GM19035 (cell line): ENCODE measurements at regions not wholly inside any gene's neighbourhood (a gene's known extent, or its start where the extent isn't known, plus 50 kb on each side); places are given as distances from the start of the nearest gene placed in this dataset.
"Not testable (repeated sequence)": the region's sequence is repeated elsewhere in the genome, so short reads cannot be mapped to it uniquely, and the experiment has no call there.

ENCODE experiments used
- ATAC-seq: cut with Tn5 transposase; IDR thresholded peaks from one replicate; pipeline ENCODE4 v1.9.1; 2021; ENCODE audit not compliant: unreplicated experiment

GRCh38 chr16:72729552-72729951 lies 318.4 kb downstream of the ZFHX3 start:
- not testable (repeated sequence) for ATAC-seq

- no peak for ATAC-seq
These were observed 319.4 kb downstream of the ZFHX3 start for GRCh38 chr16:72728516-72728915.

GRCh38 chr16:72727565-72727964 lies 320.4 kb downstream of the ZFHX3 start:
- no peak for ATAC-seq

GRCh38 chr16:72725643-72726042 lies 322.3 kb downstream of the ZFHX3 start:
- ATAC-seq, result no peak

- ATAC-seq, result no peak
These were observed 324.1 kb downstream of the ZFHX3 start for GRCh38 chr16:72723781-72724180.

- ATAC-seq, result no peak
These were observed 325.4 kb downstream of the ZFHX3 start for GRCh38 chr16:72722552-72722951.

GRCh38 chr16:72721981-72722380 lies 325.9 kb downstream of the ZFHX3 start:
- no peak for ATAC-seq

- no peak for ATAC-seq
These were observed 332.7 kb downstream of the ZFHX3 start for GRCh38 chr16:72715267-72715666.

GRCh38 chr16:72711823-72712222 lies 336.1 kb downstream of the ZFHX3 start:
- no peak for ATAC-seq

- ATAC-seq, result no peak
These were observed 342.1 kb downstream of the ZFHX3 start for GRCh38 chr16:72705801-72706200.

GRCh38 chr16:72704746-72705372 lies 343.1 kb downstream of the ZFHX3 start:
- ATAC-seq, result no peak

- no peak for ATAC-seq
These were observed 358.1 kb downstream of the ZFHX3 start for GRCh38 chr16:72689851-72690250.

GRCh38 chr16:72680732-72681131 lies 367.2 kb downstream of the ZFHX3 start:
- ATAC-seq, result no peak

- no peak for ATAC-seq
These were observed 368.1 kb downstream of the ZFHX3 start for GRCh38 chr16:72679856-72680255.

GRCh38 chr16:72677662-72678447 lies 370.1 kb downstream of the ZFHX3 start:
- ATAC-seq, result no peak

GRCh38 chr16:72673118-72673517 lies 374.8 kb downstream of the ZFHX3 start:
- ATAC-seq, result no peak

- no peak for ATAC-seq
These were observed 381.7 kb downstream of the ZFHX3 start for GRCh38 chr16:72666267-72666666.

- ATAC-seq, result no peak
These were observed 382.2 kb downstream of the ZFHX3 start for GRCh38 chr16:72665701-72666100.

- peak; percentile 99 for ATAC-seq
These were observed 383.2 kb downstream of the ZFHX3 start for GRCh38 chr16:72664509-72665408.

GRCh38 chr16:72664056-72664508 lies 383.8 kb downstream of the ZFHX3 start:
- no peak for ATAC-seq

- no peak for ATAC-seq
These were observed 388.8 kb downstream of the ZFHX3 start for GRCh38 chr16:72658888-72659717.
